PC-9 (cell line): ENCODE measurements at regions not wholly inside any gene's neighbourhood (a gene's known extent, or its start where the extent isn't known, plus 50 kb on each side); places are given as distances from the start of the nearest gene placed in this dataset.

Experiments
- BruUV-seq: library from RNA; stranded (reverse); fragments of 400-500 nt; replicated peaks from 2 replicates; lab custom pipeline; 2021; lab: Mats Ljungman, UMichigan
- CTCF ChIA-PET: fragments of 300-600 bp; sonication (Branson Sonifier 250); formaldehyde crosslinking; loops from one replicate; lab custom pipeline; 2022; ENCODE audit warnings: antibody characterized with exemption; lab: Charles Lee
- POLR2A ChIA-PET: fragments of 300-600 bp; sonication (Branson Sonifier 250); formaldehyde crosslinking; loops from one replicate; lab custom pipeline; 2022; ENCODE audit warnings: antibody characterized with exemption; ENCODE audit not compliant: unreplicated experiment; lab: Charles Lee
- DNase-seq, 2 experiments: peaks; one replicate each; pipeline versions ENCODE4 v3.0.0 to v3.0.0-alpha.2; 2015 to 2022; ENCODE audit warnings: mixed read lengths in 1 of 2
- H2AFZ ChIP-seq: fragments of 200-600 bp; sonication (generic); 2 replicates; pipeline ENCODE4 v1.8.1; 2017; ENCODE audit warnings: antibody characterized with exemption
- H3F3A ChIP-seq: fragments of 200-600 bp; sonication (generic); 2 replicates; pipeline ENCODE4 v1.8.1; 2017; ENCODE audit warnings: antibody characterized with exemption, mild to moderate bottlenecking, low read depth; ENCODE audit not compliant: insufficient read depth
- H3K27ac ChIP-seq: fragments of 200-600 bp; sonication (generic); 2 replicates; pipeline ENCODE4 v1.6.1; 2016; ENCODE audit warnings: mixed run types
- H3K27me3 ChIP-seq: fragments of 200-600 bp; sonication (generic); 2 replicates; pipeline ENCODE4 v1.6.1; 2016; ENCODE audit warnings: low read depth, mixed run types; ENCODE audit not compliant: insufficient read depth
- H3K36me3 ChIP-seq: fragments of 200-600 bp; sonication (generic); 2 replicates; pipeline ENCODE4 v1.6.1; 2016; ENCODE audit warnings: low read depth, mixed run types
- H3K4me1 ChIP-seq: fragments of 200-600 bp; sonication (generic); replicated peaks from 2 replicates; pipeline ENCODE4 v1.6.1; 2016; ENCODE audit warnings: mixed run types; ENCODE audit not compliant: insufficient read depth
- H3K4me2 ChIP-seq: fragments of 200-600 bp; sonication (generic); 2 replicates; pipeline ENCODE4 v1.6.1; 2017; ENCODE audit warnings: mixed run types
- H3K4me3 ChIP-seq: fragments of 200-600 bp; sonication (generic); 2 replicates; pipeline ENCODE4 v1.6.1; 2016; ENCODE audit warnings: mixed run types
- H3K79me2 ChIP-seq: fragments of 200-600 bp; sonication (generic); 2 replicates; pipeline ENCODE4 v1.6.1; 2017; ENCODE audit warnings: low read depth, mixed run types
- H3K9me2 ChIP-seq: fragments of 200-600 bp; sonication (generic); 2 replicates; pipeline ENCODE4 v1.8.1; 2017; ENCODE audit warnings: mild to moderate bottlenecking; ENCODE audit not compliant: insufficient read depth
- H3K9me3 ChIP-seq: fragments of 200-600 bp; sonication (generic); 2 replicates; pipeline ENCODE4 v1.8.1; 2016; ENCODE audit warnings: low read depth; ENCODE audit not compliant: insufficient read depth
- H4K20me1 ChIP-seq: fragments of 200-600 bp; sonication (generic); 2 replicates; pipeline ENCODE4 v1.8.1; 2017; ENCODE audit not compliant: insufficient read depth
- CTCF ChIP-seq: fragments of 200-600 bp; sonication (generic); conservative IDR thresholded peaks from 2 replicates; pipeline ENCODE4 v1.6.1; 2017; ENCODE audit warnings: mixed run types, antibody characterized with exemption, mild to moderate bottlenecking, moderate library complexity
- EZH2 ChIP-seq: fragments of 200-600 bp; sonication (generic); IDR thresholded peaks from 2 replicates; pipeline ENCODE4 v1.8.0; 2017; ENCODE audit warnings: antibody characterized with exemption, low read depth
- intact Hi-C: fragments of 100-400 bp; cut with micrococcal nuclease; formaldehyde crosslinking; loops from one replicate; pipeline ENCODE4 v1.10.0; 2022; ENCODE audit not compliant: unreplicated experiment

GRCh38 chr3:164521644-164522043 is 556.7 kb downstream of the SI start:
- no peaks in the 10 kb centered on the region for H3K27me3 ChIP-seq
- no peak overlapping the region for H3K27ac ChIP-seq
- H3K79me2 ChIP-seq: no peaks in the 10 kb centered on the region
- no TSS peak for BruUV-seq
- DNase-seq: no peak
- CTCF ChIA-PET: no interaction called here
- no peak overlapping the region for H2AFZ ChIP-seq
- no peak overlapping the region for H3K4me2 ChIP-seq
- peaks cover 7% of the 10 kb centered on the region; the same call in 1 of the 2 replicates for H3K9me2 ChIP-seq
- intact Hi-C loops: no loop called here
- no peaks in the 10 kb centered on the region for H3K36me3 ChIP-seq
- no peaks in the 10 kb centered on the region for H3K4me1 ChIP-seq
- TF ChIP-seq EZH2 (no peak), CTCF (no peak)
- no peaks in the 10 kb centered on the region for H3K9me3 ChIP-seq
- no peaks in the 10 kb centered on the region for H3F3A ChIP-seq
- H3K4me3 ChIP-seq: no peak overlapping the region
- POLR2A ChIA-PET: no interaction called here
- no peaks in the 10 kb centered on the region for H4K20me1 ChIP-seq

- H2AFZ ChIP-seq: no peak overlapping the region
- H4K20me1 ChIP-seq: no peaks in the 10 kb centered on the region
- BruUV-seq: no TSS peak
- H3K4me2 ChIP-seq: no peak overlapping the region
- H3K9me3 ChIP-seq: no peaks in the 10 kb centered on the region
- no peaks in the 10 kb centered on the region for H3K79me2 ChIP-seq
- no peaks in the 10 kb centered on the region for H3K4me1 ChIP-seq
- H3K4me3 ChIP-seq: no peak overlapping the region
- H3K36me3 ChIP-seq: no peaks in the 10 kb centered on the region
- no peaks in the 10 kb centered on the region for H3F3A ChIP-seq
- TF ChIP-seq EZH2: no peak
- no peak for TF ChIP-seq CTCF
- ChIA-PET CTCF (no interaction called here), POLR2A (no interaction called here)
- DNase-seq: no peak
- H3K9me2 ChIP-seq: peaks cover 7% of the 10 kb centered on the region; the same call in 1 of the 2 replicates
- no peaks in the 10 kb centered on the region for H3K27me3 ChIP-seq
- H3K27ac ChIP-seq: no peak overlapping the region
- intact Hi-C loops: no loop called here
These were observed 557.2 kb downstream of the SI start for GRCh38 chr3:164521139-164521538.

GRCh38 chr3:164515256-164515655 is 563.0 kb downstream of the SI start:
- Histone ChIP-seq H3K4me1 (no peaks in the 10 kb centered on the region), H3K27me3 (no peaks in the 10 kb centered on the region), H3K79me2 (no peaks in the 10 kb centered on the region), H4K20me1 (no peaks in the 10 kb centered on the region), H3K9me2 (no peaks in the 10 kb centered on the region), H3F3A (no peaks in the 10 kb centered on the region), H3K27ac (no peak overlapping the region), H3K4me3 (no peak overlapping the region), H3K4me2 (no peak overlapping the region), H3K9me3 (no peaks in the 10 kb centered on the region), H2AFZ (no peak overlapping the region), H3K36me3 (no peaks in the 10 kb centered on the region)
- TF ChIP-seq EZH2 (no peak), CTCF (no peak)
- no peak for DNase-seq
- ChIA-PET POLR2A (no interaction called here), CTCF (no interaction called here)
- intact Hi-C loops: no loop called here
- BruUV-seq: no TSS peak
